HG02970 (cell line): ENCODE measurements at regions not wholly inside any gene's neighbourhood (a gene's known extent, or its start where the extent isn't known, plus 50 kb on each side); places are given as distances from the start of the nearest gene placed in this dataset.

ENCODE experiments used
- ATAC-seq: cut with Tn5 transposase; IDR thresholded peaks from one replicate; pipeline ENCODE4 v1.9.1; 2021; ENCODE audit warnings: mild to moderate bottlenecking, moderate library complexity, moderate number of reproducible peaks; ENCODE audit not compliant: unreplicated experiment, low FRiP score

- no peak for ATAC-seq
Observed at GRCh38 chr11:92735039-92735438, 234.4 kb upstream of the MTNR1B start.

DNA sequence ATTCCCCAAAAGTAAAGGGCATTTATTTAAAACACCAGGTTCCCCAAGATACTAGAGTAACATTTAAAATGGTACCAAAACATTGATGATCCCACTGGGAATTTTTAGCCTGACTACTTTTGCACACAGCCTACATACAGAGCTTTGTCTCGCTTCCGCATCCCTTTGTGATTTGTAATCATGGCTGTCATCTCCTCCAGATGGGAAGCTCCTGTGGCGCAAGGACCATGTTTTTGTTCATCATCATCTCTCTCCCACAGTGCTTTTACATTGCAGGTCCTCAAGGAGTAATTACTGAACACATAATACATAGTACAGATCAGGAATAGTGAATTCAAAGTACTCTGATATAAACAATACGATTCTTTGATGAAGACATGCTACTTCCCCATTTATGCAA lies 231.2 kb upstream of the MTNR1B start:
- no peak for ATAC-seq

- ATAC-seq: no peak
Observed at GRCh38 chr11:92739041-92739440, 230.4 kb upstream of the MTNR1B start.

- ATAC-seq: no peak
Observed at GRCh38 chr11:92739491-92739890, 230.0 kb upstream of the MTNR1B start.

DNA sequence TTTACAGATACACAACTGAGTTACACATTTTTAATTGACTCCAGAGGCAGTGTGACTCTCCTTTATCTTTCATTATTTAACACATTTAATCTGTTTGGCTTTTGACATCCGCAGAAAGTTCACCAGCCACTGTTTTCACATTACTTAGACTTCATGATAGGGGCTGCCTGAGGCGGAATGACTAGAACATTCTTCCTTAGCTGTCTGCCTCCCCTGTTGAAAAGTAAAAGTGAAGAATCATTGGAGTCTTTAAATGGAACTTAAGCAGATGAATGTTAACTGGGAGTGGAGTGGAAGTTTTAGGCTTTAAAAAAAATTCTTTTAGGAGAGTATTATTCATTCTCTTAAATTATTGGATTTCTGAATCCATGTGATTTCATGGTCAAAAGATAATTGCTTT lies 229.2 kb upstream of the MTNR1B start:
- no peak for ATAC-seq

GRCh38 chr11:92744929-92745585 lies 224.4 kb upstream of the MTNR1B start:
- ATAC-seq: no peak

GRCh38 chr11:92750794-92751193 lies 218.7 kb upstream of the MTNR1B start:
- no peak for ATAC-seq

GRCh38 chr11:92751594-92751993 lies 217.9 kb upstream of the MTNR1B start:
- ATAC-seq: no peak

- no peak for ATAC-seq
Observed at GRCh38 chr11:92752122-92752521, 217.3 kb upstream of the MTNR1B start.

DNA sequence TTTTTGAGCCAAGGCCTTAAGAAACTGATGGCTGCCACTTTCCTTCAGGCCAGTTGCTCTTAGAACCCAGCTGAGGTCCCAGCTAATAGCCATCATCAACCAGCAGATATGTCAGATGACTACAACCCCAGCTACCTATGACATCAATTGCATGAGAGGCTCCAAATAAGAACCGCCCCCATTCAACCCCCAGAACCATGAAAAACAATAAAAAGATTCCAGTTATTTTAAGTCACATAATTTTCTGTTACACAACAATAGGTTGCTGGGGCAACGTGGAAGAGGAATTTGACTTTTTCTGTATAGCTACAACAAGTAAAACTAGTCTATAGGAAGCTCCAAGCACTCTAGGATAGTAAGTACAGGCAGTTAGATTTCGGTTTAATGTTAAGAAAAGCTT lies 216.3 kb upstream of the MTNR1B start:
- ATAC-seq: no peak

DNA sequence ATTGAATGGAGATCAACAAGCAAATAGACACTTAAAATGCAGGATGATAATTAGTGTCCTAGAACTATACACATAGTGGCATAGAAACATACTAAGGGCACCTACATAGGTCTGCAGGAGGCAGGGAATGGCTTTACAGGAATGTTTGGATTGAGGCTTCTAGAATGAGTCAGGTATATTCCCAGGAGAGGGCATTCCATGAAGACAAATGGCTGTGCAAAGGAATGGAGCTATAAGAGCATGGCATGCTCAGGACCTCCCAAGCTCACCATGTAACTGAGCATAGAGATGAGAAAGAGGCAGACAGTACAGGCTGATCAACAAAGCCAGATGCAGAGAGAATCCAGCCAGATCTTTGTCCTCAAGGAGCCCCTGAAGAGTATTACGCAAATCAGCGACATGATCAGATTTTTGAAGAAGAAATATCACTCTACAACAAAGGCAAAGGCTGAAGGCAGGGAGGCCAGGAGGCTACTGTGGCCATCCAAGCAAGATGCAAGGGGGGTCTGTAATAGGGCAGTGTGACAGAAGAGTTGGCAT lies 211.1 kb upstream of the MTNR1B start:
- no peak for ATAC-seq

GRCh38 chr11:92759571-92760214 lies 209.8 kb upstream of the MTNR1B start:
- ATAC-seq: no peak

GRCh38 chr11:92762121-92762540 lies 207.3 kb upstream of the MTNR1B start:
- no peak for ATAC-seq

GRCh38 chr11:92763336-92763735 lies 206.1 kb upstream of the MTNR1B start:
- no peak for ATAC-seq

DNA sequence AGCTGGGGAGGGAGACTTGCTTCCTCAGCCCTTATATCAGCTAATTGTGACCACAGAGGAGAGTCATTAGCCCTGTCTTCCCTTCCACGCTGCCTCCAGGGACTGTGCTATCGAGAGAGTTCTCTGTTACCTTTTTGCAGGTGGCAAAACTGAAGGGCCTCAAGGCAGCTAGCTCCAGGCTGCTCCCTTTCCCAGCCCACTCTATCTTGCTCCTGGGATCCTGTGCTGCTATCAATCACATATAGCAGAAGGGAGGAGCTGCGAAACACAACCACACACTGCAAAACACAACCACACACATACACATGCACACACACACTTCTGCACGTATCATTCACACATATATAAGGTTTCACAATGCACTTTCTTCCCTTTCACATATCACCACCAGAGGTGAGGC lies 205.3 kb upstream of the MTNR1B start:
- no peak for ATAC-seq

DNA sequence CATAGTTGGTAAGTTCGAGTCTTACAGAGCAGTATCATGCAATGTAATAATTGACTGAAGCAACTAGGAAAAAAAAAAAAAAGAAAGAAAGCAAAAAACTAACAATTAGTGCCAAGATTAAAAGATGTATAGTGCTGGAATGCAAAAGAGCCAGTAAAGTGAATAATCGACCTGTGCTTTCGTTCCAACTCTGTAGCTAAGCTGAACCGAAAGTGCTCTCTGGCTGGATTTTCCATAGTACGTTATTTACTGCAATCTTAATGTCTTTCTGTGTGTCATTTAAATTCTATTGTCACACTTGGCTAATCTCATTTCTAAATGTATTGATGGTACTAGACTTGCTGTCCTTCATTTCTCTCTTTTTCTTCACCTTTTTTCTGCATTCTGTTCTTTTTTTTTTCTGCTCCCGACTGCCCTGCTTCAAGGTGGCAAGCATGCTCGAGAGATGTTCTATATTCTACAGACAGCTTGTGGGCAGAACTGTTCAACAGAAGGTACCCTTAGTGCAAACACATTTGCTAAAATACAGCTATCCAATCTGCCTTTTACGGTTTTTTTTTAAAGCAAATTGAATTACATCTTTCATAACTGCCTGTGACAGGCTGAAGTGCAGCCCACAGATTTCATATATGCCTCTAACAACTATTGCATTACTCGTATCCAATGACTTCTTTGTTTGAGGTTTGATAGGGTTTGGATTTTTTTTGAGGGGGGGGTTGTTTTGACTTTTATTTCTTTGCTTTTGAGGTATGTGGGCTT lies 204.2 kb upstream of the MTNR1B start:
- no peak for ATAC-seq

DNA sequence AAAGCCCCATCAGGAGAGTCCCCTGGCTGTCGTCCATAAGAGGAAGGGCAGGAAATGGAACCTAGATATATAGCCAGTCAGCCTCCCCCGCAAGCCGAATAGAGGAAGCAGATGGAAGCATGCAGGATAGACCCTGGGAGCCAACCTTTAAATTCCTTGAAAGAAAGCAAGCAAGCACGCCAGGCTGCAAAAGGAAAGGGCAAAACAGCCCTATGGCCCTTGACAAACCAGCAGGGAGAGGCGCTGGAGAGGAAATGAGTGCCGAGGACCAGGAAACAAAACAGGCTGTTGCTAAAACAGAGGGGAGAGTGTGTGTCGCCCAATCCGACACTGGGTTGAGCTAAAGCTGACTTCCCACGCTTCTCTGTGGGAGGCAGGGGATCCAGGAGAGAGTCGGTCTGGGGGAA lies 203.5 kb upstream of the MTNR1B start:
- ATAC-seq: no peak

DNA sequence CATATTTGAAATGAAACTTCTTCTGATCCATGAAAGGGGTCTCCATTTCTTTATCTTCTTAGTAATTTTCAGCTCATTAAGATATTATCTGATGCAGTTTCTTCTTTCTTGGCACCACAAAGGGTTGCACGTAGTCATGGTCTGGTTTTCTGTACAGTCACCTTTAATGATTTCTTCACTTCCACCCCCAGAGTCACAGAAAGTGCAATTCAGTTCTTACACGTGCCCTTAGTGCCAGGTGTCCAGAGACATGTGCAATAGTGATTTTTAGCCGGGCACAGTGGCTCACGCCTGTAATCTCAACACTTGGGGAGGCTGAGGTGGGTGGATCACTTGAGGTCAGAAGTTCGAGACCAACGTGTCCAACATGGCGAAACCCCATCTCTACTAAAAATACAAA lies 202.8 kb upstream of the MTNR1B start:
- ATAC-seq: no peak

GRCh38 chr11:92767416-92767815 lies 202.0 kb upstream of the MTNR1B start:
- ATAC-seq: no peak

DNA sequence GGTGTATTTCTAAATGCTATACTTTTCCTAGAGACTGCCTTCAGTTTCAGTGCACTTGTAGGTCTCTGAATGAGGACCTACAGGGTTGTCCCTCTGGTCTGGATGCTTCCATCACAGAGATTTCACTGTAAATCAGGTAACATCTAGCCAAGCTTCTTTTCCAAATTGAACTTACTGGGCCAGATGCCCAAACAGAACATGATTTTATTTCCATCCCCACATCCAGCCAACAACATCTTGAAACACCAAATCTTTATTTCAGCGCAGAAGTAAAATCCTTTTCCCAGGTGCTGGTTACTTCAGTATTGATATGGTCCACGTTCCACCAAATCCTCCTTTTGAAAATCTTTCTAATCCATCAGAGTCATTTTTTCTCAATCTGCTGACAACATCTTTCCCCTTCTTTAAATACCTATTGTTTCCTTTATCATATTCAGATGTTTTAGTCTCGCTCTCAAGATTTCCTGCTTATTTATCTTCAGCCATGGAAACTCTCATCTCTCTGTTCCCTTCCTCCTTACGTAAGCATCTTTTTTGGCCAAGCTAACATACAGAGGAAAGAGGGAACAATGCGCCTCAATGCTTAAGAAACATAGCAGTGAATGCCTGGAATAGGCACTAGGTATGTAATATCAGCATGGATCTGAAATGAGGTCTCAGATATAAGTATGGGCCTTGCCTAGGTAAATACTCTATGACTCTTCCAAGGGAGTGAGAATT lies 201.2 kb upstream of the MTNR1B start:
- no peak for ATAC-seq

- no peak for ATAC-seq
Observed at GRCh38 chr11:92769112-92769511, 200.3 kb upstream of the MTNR1B start.
